C4-2B (cell line): ENCODE measurements at regions not wholly inside any gene's neighbourhood (a gene's known extent, or its start where the extent isn't known, plus 50 kb on each side); places are given as distances from the start of the nearest gene placed in this dataset.
A peak's percentile ranks its signal among the peaks of the same experiment; 100 is the strongest.

Source experiments
- H3K27ac ChIP-seq: fragments of 450-650 bp; 2 replicates; pipeline ENCODE4 v1.5.1; 2017
- CTCF ChIP-seq: fragments of 450-650 bp; conservative IDR thresholded peaks from 2 replicates; pipeline ENCODE4 v1.5.1; 2017; ENCODE audit warnings: mild to moderate bottlenecking
- ZFX ChIP-seq: fragments of 450-650 bp; IDR thresholded peaks from 2 replicates; pipeline ENCODE4 v1.6.1; 2017

DNA sequence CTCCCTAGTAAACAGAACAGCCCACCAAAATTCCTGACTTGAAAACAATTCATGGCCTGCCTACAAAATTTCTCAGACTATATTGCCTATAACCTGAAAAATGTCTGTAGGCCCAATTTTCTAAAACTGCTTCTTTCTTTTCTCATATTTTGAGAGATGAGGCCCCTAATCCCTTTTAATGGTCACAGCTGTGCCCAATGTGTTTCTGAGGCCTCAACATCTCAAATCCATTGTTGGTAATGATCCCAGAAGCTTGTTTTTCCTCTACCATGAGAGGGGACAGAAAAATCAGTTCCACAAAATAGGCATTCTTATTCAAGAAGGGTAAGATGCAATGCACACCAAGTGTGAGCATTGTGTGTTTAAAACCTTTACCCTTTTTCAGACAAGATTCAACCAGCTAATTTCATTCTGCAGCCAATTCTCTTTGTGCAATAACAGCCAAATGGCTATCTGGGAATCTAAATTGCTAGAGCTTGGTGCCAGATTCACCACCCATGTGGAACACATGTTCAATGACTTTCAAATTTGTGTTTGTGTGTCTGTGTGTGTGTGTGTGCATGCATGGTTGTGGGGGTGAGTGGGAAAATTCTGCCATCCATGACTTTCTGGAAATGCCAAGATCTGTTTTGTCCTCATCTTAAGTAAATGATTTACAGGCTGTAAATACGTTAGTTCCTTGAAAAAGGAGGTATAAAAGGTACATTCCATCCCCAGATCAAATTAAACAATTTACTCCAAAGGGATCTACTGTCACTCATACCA lies 319.5 kb downstream of the TNS1 start:
- TF ChIP-seq CTCF (no peak), ZFX (no peak)
- no peak overlapping the region for H3K27ac ChIP-seq

GRCh38 chr2:217681791-217682190 lies 321.0 kb downstream of the TNS1 start:
- TF ChIP-seq ZFX (no peak), CTCF (no peak)
- no peak overlapping the region for H3K27ac ChIP-seq

- TF ChIP-seq CTCF, result no peak
- TF ChIP-seq ZFX, result no peak
- H3K27ac ChIP-seq, result no peak overlapping the region
These were observed 322.4 kb downstream of the TNS1 start for GRCh38 chr2:217680381-217680780.

- no peak overlapping the region; the same call in 1 of the 2 replicates for H3K27ac ChIP-seq
- TF ChIP-seq ZFX (no peak), CTCF (no peak)
These were observed 329.2 kb downstream of the TNS1 start for GRCh38 chr2:217673627-217674026.

DNA sequence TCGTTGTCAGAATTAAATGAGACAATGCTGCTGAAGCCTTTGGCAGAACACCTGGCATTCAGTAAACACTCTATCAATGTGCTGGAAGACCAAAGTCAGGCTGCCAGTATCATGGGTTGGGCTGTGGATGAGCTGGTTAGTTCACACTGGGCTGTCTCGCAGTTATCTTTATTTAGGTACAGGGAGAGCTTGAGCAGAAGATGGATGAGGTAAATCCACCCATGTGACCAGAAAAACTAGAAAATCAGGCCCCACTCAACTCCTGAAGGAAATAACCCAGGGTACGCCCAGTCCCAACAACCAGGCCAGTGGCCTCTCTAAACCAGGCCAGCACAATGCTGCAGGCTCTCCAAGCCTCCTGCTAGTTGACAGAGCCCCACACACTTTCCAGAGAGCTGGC lies 330.3 kb downstream of the TNS1 start:
- TF ChIP-seq CTCF (no peak), ZFX (no peak)
- H3K27ac ChIP-seq, result peak overlapping the region; percentile 53; the same call in 1 of the 2 replicates

DNA sequence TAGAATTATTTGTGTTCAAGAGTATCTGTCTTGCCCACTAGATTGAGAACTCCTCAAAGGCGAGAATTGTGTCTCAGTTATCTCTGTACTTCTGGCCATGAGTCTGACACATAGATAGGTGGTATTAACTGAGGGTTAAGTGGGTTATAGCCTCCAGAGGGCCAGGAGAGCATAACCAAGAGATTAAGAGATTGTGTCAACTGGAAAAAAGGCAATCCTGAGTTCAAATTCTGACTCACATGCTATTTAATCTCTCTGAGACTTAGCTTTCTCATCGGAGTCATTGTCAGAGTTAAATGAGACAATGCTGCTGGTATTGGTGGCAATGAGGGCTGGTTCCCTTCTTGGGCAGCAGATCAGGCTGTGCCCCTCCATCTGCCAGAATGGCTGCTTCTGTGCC lies 330.9 kb downstream of the TNS1 start:
- H3K27ac ChIP-seq, result peak overlapping the region; percentile 21; the same call in 1 of the 2 replicates
- TF ChIP-seq CTCF, result no peak
- TF ChIP-seq ZFX, result no peak

GRCh38 chr2:217671075-217671474 lies 331.7 kb downstream of the TNS1 start:
- no peak overlapping the region for H3K27ac ChIP-seq
- TF ChIP-seq CTCF (no peak), ZFX (no peak)
